ENCODE measurements at regions not wholly inside any gene's neighbourhood (a gene's known extent, or its start where the extent isn't known, plus 50 kb on each side); places are given as distances from the start of the nearest gene placed in this dataset.
"Not testable (repeated sequence)": the region's sequence is repeated elsewhere in the genome, so short reads cannot be mapped to it uniquely, and the experiment has no call there.

DNA sequence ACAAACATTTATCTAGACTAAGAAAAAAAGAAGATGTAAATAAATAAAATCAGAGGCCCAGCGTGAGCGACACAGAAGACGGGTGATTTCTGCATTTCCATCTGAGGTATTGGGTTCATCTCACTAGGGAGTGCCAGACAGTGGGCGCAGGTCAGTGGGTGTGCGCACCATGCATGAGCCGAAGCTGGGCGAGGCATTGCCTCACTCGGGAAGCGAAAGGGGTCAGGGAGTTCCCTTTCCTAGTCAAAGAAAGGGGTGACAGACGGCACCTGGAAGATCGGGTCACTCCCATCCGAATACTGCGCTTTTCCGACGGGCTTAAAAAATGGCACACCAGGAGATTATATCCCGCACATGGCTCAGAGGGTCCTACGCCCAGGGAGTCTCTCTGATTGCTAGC, 79.5 kb upstream of the ABCD2 start:
- not testable (repeated sequence) for DNase-seq (ENCODE audit: insufficient read length, low spot score); FAIRE-seq

DNA sequence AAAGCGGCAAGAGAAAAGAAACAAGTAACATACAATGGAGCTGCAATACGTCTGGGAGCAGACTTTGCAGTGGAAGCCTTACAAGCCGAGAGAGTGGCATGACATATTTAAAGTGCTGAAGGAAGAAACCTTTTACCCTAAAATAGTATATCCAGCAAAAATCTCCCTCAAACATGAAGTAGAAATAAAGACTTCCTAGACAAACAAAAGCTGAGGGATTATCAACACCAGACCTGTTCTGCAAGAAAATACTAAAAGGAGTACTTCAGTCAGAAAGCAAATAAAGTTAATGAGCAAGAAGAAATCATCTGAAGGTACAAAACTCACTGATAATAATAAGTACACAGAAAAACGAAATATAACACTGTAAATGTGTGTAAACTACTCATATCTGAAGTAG, 77.5 kb upstream of the ABCD2 start:
- FAIRE-seq (no peak), DNase-seq (ENCODE audit: insufficient read length, low spot score) (no peak)
- TF ChIP-seq, protein P1, sequence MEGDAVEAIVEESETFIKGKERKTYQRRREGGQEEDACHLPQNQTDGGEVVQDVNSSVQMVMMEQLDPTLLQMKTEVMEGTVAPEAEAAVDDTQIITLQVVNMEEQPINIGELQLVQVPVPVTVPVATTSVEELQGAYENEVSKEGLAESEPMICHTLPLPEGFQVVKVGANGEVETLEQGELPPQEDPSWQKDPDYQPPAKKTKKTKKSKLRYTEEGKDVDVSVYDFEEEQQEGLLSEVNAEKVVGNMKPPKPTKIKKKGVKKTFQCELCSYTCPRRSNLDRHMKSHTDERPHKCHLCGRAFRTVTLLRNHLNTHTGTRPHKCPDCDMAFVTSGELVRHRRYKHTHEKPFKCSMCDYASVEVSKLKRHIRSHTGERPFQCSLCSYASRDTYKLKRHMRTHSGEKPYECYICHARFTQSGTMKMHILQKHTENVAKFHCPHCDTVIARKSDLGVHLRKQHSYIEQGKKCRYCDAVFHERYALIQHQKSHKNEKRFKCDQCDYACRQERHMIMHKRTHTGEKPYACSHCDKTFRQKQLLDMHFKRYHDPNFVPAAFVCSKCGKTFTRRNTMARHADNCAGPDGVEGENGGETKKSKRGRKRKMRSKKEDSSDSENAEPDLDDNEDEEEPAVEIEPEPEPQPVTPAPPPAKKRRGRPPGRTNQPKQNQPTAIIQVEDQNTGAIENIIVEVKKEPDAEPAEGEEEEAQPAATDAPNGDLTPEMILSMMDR (IDR thresholded peaks at IDR 0.05; ENCODE audit: insufficient read depth, missing control alignments) = no peak

DNA sequence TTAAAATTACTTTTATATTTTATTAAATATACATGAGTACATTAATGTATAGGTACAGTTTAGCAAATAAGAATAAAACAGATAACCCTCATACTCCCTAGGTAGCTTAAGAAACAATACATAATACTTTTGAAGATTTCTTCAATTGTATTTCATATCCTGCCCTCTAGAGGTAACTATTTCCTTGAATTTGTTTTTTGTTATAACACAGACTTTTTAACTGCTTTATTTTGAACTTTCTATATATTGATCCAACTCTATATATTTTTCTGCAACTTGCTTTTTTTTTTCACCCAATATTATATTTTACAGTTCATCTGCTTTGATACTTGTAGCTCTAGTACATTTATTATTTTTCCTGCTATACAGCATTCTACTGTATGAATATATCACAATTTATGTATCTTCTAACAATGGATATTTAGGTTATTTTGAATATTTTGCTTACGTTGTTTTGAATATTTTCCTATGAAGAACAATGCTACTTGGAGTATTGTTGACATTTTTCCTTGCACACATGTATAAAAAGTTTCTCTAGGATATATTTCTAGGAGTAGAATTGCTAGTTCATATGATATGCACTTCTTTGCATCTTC, 72.8 kb upstream of the ABCD2 start:
- DNase-seq (ENCODE audit: insufficient read length, low spot score) = no peak
- TF ChIP-seq, protein P1 (IDR thresholded peaks at IDR 0.05; ENCODE audit: insufficient read depth, missing control alignments) = peak; percentile 20
- no peak for FAIRE-seq

DNA sequence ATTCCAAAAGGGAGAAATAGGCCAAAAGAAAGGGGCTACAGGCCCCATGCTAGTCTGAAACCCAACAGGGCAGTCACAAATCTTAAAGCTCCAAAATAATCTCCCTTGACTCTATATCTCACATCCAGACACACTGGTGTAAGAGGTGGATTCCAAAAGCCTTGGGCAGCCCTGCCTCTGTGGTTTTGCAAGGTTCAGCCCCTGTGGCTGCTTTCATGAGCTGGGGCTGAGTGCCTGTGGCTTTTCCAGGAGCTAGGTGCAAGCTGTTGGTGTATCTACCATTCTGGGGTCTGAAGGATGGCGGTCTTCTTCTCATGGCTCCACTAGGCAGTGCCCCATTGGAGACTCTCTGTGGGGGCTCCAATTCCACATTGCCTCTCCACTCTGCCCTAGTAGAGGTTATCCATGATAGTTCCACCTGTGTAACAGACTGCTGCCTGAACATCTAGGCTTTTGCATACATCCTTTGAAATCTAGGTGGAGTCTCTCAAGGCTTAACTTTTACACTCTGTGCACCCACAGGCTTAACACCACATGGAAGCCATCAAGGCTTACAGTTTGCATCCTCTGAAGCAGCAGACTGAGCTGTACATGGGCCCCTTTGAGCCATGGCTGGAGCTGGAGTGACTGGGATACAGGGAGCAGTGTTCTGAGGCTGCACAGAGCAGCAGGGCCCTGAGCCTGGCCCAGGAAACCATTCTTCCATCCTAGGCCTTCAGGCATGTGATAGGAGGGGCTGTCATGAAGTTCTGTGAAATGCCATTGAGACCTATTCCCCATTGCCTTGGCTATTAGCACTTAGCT, 66.5 kb upstream of the ABCD2 start:
- FAIRE-seq (no peak), DNase-seq (ENCODE audit: insufficient read length, low spot score) (no peak)
- TF ChIP-seq, protein P1 (IDR thresholded peaks at IDR 0.05; ENCODE audit: insufficient read depth, missing control alignments) = no peak

DNA sequence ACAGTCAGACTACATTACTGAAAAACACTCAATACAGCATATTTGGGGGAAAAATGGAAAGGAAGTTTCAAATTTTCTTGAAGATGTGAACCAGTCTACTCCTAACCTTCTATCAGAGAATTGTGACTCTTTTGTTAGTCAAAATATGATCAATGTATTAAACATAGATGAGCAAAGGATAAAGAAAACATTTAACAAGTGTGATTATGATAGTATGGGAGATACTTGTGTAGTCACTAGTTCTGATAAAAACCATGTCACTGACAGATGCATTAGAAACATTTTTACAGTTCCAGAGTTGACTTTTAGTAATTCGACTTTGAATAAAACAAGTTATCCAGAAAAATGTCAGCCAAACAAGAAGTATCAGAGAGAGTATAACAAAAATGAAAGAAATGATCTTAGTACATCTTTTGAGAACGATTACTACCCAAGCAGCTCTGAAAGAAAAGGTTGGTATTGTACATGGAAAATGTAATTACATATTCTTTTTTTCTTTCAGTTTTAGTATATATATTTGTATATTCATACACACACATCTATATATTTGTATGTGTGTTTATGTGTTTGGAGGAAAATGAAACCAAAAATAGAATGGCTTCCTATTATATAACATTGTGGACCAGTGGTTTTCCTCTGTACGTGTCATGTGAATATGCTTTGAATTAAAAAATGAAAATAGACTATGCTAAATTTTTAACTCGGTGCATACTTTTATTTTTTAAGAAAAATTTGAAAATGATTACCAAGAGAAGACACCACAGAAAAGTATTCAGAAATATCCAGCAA, 63.3 kb upstream of the ABCD2 start:
- DNase-seq (ENCODE audit: insufficient read length, low spot score) (no peak), FAIRE-seq (no peak)
- TF ChIP-seq, protein P1 (IDR thresholded peaks at IDR 0.05; ENCODE audit: insufficient read depth, missing control alignments) = no peak

DNA sequence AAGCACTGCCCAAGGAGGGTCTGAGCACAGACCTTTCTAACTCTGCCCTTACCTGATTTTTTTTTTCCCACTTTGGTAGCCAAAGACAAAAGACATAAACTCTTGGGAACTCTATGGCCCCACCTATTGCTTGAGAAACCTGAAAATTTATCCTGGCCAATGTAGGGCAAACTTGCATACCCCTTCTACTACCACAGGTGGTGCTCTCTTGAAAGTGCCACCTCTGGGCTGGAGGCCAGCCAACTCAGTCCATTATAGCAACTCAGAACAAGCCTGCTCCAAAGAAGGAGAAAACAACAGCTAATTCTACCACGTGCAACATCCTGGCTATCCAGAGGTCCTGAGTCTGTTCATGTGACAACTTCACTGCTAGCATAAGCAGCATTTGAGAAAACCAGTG, 55.7 kb upstream of the ABCD2 start:
- TF ChIP-seq, protein P1 (IDR thresholded peaks at IDR 0.05; ENCODE audit: insufficient read depth, missing control alignments) = no peak
- FAIRE-seq (no peak), DNase-seq (ENCODE audit: insufficient read length, low spot score) (no peak)

DNA sequence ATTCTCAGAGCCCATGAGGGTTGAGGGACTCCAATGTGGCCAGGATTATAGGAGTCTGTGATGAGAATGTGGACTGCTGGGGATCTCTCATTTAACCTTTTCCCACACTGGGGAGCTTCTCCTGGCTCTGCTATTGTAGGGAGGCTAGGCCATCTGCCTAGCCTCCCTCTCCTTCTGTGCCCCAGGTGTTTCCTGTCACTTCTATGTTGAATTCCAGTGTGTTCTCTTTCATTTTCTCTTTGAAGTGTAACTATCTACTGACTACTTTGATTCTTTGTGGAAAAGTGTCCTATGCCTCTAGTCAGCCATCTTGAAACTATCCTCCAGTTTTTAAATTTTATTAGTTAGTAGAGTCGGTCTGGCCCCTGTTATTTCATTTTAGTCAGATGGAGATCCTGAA, 53.4 kb upstream of the ABCD2 start:
- DNase-seq (ENCODE audit: insufficient read length, low spot score) = no peak
- FAIRE-seq = no peak
- TF ChIP-seq, protein P1 (IDR thresholded peaks at IDR 0.05; ENCODE audit: insufficient read depth, missing control alignments) = no peak

Measured in D721Med (cell line).